Glutamatergic neuron (in vitro differentiated cells): ENCODE measurements at regions not wholly inside any gene's neighbourhood (a gene's known extent, or its start where the extent isn't known, plus 50 kb on each side); places are given as distances from the start of the nearest gene placed in this dataset.

ENCODE experiments used
- DNase-seq: peaks from one replicate; pipeline ENCODE4 v3.0.0; 2022
- H3K27ac Mint-ChIP-seq: one replicate; pipeline ENCODE4 v1.8.0; 2020; ENCODE audit warnings: mild to moderate bottlenecking, mixed read lengths, inconsistent platforms; ENCODE audit not compliant: unreplicated experiment
- H3K27me3 Mint-ChIP-seq: one replicate; pipeline ENCODE4 v1.8.0; 2020; ENCODE audit warnings: mild to moderate bottlenecking, moderate library complexity, mixed read lengths, inconsistent platforms; ENCODE audit not compliant: unreplicated experiment
- H3K36me3 Mint-ChIP-seq: one replicate; pipeline ENCODE4 v1.8.0; 2020; ENCODE audit warnings: mild to moderate bottlenecking, mixed read lengths, inconsistent platforms; ENCODE audit not compliant: unreplicated experiment
- H3K4me1 Mint-ChIP-seq: one replicate; pipeline ENCODE4 v1.8.0; 2020; ENCODE audit warnings: mild to moderate bottlenecking, low read depth, mixed read lengths, inconsistent platforms; ENCODE audit not compliant: unreplicated experiment
- H3K4me3 Mint-ChIP-seq: one replicate; pipeline ENCODE4 v1.8.0; 2020; ENCODE audit warnings: mild to moderate bottlenecking, mixed read lengths, inconsistent platforms; ENCODE audit not compliant: unreplicated experiment
- H3K9me3 Mint-ChIP-seq: one replicate; pipeline ENCODE4 v1.8.0; 2020; ENCODE audit warnings: mild to moderate bottlenecking, moderate library complexity, mixed read lengths, inconsistent platforms; ENCODE audit not compliant: unreplicated experiment
- CTCF ChIP-seq: fragments of 200-600 bp; sonication (generic); IDR thresholded peaks from one replicate; pipeline ENCODE4 v1.5.0; 2021; ENCODE audit not compliant: partially characterized antibody, unreplicated experiment

GRCh38 chr13:34156841-34157365 is 339.0 kb downstream of the RFC3 start:
- Mint-ChIP-seq H3K9me3 (no peaks in the 10 kb centered on the region), H3K36me3 (no peaks in the 10 kb centered on the region), H3K4me1 (peaks cover 10% of the 10 kb centered on the region), H3K4me3 (no peak overlapping the region), H3K27ac (peak overlapping the region; percentile 59), H3K27me3 (no peaks in the 10 kb centered on the region)
- TF ChIP-seq CTCF = no peak
- peak; percentile 24 for DNase-seq

GRCh38 chr13:34159946-34160345 is 342.0 kb downstream of the RFC3 start:
- Mint-ChIP-seq H3K27ac (no peak overlapping the region), H3K9me3 (no peaks in the 10 kb centered on the region), H3K36me3 (no peaks in the 10 kb centered on the region), H3K27me3 (no peaks in the 10 kb centered on the region), H3K4me3 (no peak overlapping the region), H3K4me1 (peaks cover 16% of the 10 kb centered on the region)
- TF ChIP-seq CTCF = no peak
- DNase-seq = no peak

- no peak overlapping the region for H3K27ac Mint-ChIP-seq
These were observed 344.1 kb downstream of the RFC3 start for GRCh38 chr13:34161931-34162543.

GRCh38 chr13:34162544-34162933 is 344.6 kb downstream of the RFC3 start:
- Mint-ChIP-seq H3K9me3 (no peaks in the 10 kb centered on the region), H3K36me3 (no peaks in the 10 kb centered on the region), H3K27ac (no peak overlapping the region), H3K27me3 (no peaks in the 10 kb centered on the region), H3K4me1 (peaks cover 7% of the 10 kb centered on the region), H3K4me3 (no peak overlapping the region)
- no peak for DNase-seq
- no peak for TF ChIP-seq CTCF

More at GRCh38 chr13:34161931-34162543, 344.1 kb downstream of the RFC3 start:
- no peaks in the 10 kb centered on the region for H3K36me3 Mint-ChIP-seq
- H3K4me3 Mint-ChIP-seq = no peak overlapping the region
- H3K27me3 Mint-ChIP-seq = no peaks in the 10 kb centered on the region
- no peak for DNase-seq
- H3K9me3 Mint-ChIP-seq = no peaks in the 10 kb centered on the region
- no peak for TF ChIP-seq CTCF
- H3K4me1 Mint-ChIP-seq = peaks cover 11% of the 10 kb centered on the region

- no peak overlapping the region for H3K27ac Mint-ChIP-seq
- no peaks in the 10 kb centered on the region for H3K36me3 Mint-ChIP-seq
- peaks cover 7% of the 10 kb centered on the region for H3K4me1 Mint-ChIP-seq
- no peak for TF ChIP-seq CTCF
- no peak for DNase-seq
- no peak overlapping the region for H3K4me3 Mint-ChIP-seq
- no peaks in the 10 kb centered on the region for H3K27me3 Mint-ChIP-seq
- no peaks in the 10 kb centered on the region for H3K9me3 Mint-ChIP-seq
These were observed 346.6 kb downstream of the RFC3 start for GRCh38 chr13:34164582-34164981.
